Smooth muscle cell (in vitro differentiated cells): ENCODE measurements at regions not wholly inside any gene's neighbourhood (a gene's known extent, or its start where the extent isn't known, plus 50 kb on each side); places are given as distances from the start of the nearest gene placed in this dataset.

Experiments used
- DNase-seq: peaks from one replicate; lab custom pipeline; 2025; ENCODE audit not compliant: unreplicated experiment; lab: John Stamatoyannopoulos, UW
- H2AFZ ChIP-seq: fragments of 200-600 bp; sonication (generic); 2 replicates; pipeline ENCODE4 v1.6.0; 2016; ENCODE audit warnings: antibody characterized with exemption, low read depth, mild to moderate bottlenecking
- H3F3A ChIP-seq: fragments of 200-600 bp; sonication (generic); 2 replicates; pipeline ENCODE4 v1.6.0; 2017; ENCODE audit warnings: antibody characterized with exemption, low read depth
- H3K27ac ChIP-seq: fragments of 200-600 bp; sonication (generic); 2 replicates; pipeline ENCODE4 v1.5.1; 2016; ENCODE audit warnings: low read depth, mild to moderate bottlenecking
- H3K27me3 ChIP-seq: fragments of 200-600 bp; sonication (generic); 2 replicates; pipeline ENCODE4 v1.6.1; 2016; ENCODE audit warnings: low read depth, mild to moderate bottlenecking
- H3K36me3 ChIP-seq: fragments of 200-600 bp; sonication (generic); 2 replicates; pipeline ENCODE4 v1.5.1; 2016; ENCODE audit warnings: low read depth
- H3K4me1 ChIP-seq: fragments of 200-600 bp; sonication (generic); 2 replicates; pipeline ENCODE4 v1.5.1; 2016; ENCODE audit warnings: low read depth
- H3K4me2 ChIP-seq: fragments of 200-600 bp; sonication (generic); 2 replicates; pipeline ENCODE4 v1.6.0; 2016; ENCODE audit warnings: mild to moderate bottlenecking
- H3K4me3 ChIP-seq: fragments of 200-600 bp; sonication (generic); 2 replicates; pipeline ENCODE4 v1.5.1; 2016; ENCODE audit warnings: mild to moderate bottlenecking
- H3K79me2 ChIP-seq: fragments of 200-600 bp; sonication (generic); 2 replicates; pipeline ENCODE4 v1.6.0; 2016; ENCODE audit warnings: low read depth, mild to moderate bottlenecking
- H3K9ac ChIP-seq: fragments of 200-600 bp; sonication (generic); 2 replicates; pipeline ENCODE4 v1.6.0; 2016; ENCODE audit warnings: low read depth
- H3K9me3 ChIP-seq: fragments of 200-600 bp; sonication (generic); replicated peaks from 2 replicates; pipeline ENCODE4 v1.5.1; 2016; ENCODE audit warnings: low read depth
- H4K20me1 ChIP-seq: fragments of 200-600 bp; sonication (generic); 2 replicates; pipeline ENCODE4 v1.6.0; 2016; ENCODE audit warnings: low read depth
- WGBS: methylation state at CpG from one replicate; pipeline ENCODE4 v1.1.7; 2016; ENCODE audit warnings: low lambda C conversion rate; 5-methylcytosine and 5-hydroxymethylcytosine counted together
- TF ChIP-seq, protein P1 (sequence below): fragments of 200-600 bp; sonication (generic); IDR thresholded peaks from 2 replicates; pipeline ENCODE4 v1.5.1; 2017; ENCODE audit warnings: borderline replicate concordance, mild to moderate bottlenecking, antibody characterized with exemption; ENCODE audit not compliant: insufficient read depth, poor library complexity, severe bottlenecking

DNA sequence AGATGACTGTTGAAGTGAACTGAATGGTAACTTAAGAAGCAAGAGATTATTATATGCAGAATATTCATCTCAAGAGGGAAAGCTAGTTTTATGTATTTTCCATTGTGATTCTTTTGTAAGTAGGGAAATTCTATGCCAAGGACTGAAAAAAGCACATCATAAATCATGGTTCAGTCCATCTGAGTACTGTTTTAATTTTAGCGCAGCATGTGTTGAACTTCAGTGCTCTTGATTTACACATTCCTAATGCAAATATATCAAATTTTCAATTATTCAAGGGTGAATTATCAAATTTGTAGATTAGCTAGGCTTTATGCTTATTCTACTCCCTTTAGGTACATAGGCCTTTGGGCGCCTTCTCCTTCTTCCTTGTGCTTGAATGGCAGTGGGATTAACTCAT is 50.3 kb upstream of the TCF12 start:
- Histone ChIP-seq H3K27ac (no peak overlapping the region), H3K9me3 (no peaks in the 10 kb centered on the region), H3K79me2 (no peaks in the 10 kb centered on the region), H3K27me3 (no peaks in the 10 kb centered on the region), H4K20me1 (no peaks in the 10 kb centered on the region), H3K4me1 (peaks cover 9% of the 10 kb centered on the region), H3K4me3 (no peak overlapping the region), H3K36me3 (no peaks in the 10 kb centered on the region), H3F3A (no peaks in the 10 kb centered on the region), H3K4me2 (no peak overlapping the region), H2AFZ (no peak overlapping the region), H3K9ac (no peak overlapping the region)
- no peak for DNase-seq
- WGBS = 98% methylated on average over 2 of the region's 2 CpGs
- TF ChIP-seq, protein P1, sequence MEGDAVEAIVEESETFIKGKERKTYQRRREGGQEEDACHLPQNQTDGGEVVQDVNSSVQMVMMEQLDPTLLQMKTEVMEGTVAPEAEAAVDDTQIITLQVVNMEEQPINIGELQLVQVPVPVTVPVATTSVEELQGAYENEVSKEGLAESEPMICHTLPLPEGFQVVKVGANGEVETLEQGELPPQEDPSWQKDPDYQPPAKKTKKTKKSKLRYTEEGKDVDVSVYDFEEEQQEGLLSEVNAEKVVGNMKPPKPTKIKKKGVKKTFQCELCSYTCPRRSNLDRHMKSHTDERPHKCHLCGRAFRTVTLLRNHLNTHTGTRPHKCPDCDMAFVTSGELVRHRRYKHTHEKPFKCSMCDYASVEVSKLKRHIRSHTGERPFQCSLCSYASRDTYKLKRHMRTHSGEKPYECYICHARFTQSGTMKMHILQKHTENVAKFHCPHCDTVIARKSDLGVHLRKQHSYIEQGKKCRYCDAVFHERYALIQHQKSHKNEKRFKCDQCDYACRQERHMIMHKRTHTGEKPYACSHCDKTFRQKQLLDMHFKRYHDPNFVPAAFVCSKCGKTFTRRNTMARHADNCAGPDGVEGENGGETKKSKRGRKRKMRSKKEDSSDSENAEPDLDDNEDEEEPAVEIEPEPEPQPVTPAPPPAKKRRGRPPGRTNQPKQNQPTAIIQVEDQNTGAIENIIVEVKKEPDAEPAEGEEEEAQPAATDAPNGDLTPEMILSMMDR = no peak

DNA sequence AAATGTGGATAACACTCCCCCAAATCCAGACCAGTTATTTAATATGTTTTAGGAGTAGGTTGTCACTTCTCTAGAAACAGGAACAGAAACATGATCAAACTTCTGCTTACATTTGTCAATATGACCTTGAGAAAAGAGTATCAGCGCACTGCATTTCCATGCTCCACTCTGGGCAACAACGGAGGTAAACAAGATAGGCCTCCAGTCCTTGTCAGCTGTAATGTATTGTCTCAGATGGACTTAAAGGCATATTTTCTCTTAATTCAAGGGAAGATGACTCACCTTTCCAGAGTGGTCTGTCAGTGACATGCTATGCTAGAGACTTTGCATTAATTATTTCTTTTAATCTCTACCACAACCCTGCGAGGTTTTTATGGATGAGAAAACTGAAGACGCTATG is 51.6 kb upstream of the TCF12 start:
- Histone ChIP-seq H3K27me3 (no peaks in the 10 kb centered on the region), H3K36me3 (no peaks in the 10 kb centered on the region), H2AFZ (no peak overlapping the region)

DNA sequence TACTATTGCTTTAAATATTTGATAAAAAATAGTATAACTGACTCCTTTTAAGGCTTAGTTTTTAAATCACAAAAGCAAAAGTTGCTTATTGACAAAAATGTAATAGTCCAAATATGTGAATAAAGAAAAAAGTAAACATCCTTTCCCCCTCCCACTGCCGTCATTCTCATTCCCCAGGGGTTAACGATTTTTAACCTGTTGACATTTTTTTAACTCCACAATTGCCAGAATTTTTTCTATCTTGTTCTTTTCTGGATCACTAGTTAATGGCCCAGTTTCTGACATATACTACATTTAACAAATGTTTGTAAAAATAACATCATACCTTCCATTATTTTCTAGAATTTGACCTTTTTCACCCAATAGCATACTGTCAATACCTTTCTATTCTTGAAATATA is 60.6 kb upstream of the TCF12 start:
- Histone ChIP-seq H2AFZ (no peak overlapping the region), H3K4me1 (no peaks in the 10 kb centered on the region), H3K9me3 (no peaks in the 10 kb centered on the region), H3K27ac (no peak overlapping the region), H3K4me2 (no peak overlapping the region), H3K79me2 (no peaks in the 10 kb centered on the region), H3K27me3 (no peaks in the 10 kb centered on the region), H3F3A (no peaks in the 10 kb centered on the region), H4K20me1 (no peaks in the 10 kb centered on the region), H3K9ac (no peak overlapping the region), H3K4me3 (no peak overlapping the region), H3K36me3 (no peaks in the 10 kb centered on the region)
- no peak for DNase-seq
- TF ChIP-seq, protein P1 = no peak
- 31% methylated on average over 2 of the region's 2 CpGs for WGBS

More for the DNA sequence above, 51.6 kb upstream of the TCF12 start:
- H3K79me2 ChIP-seq = no peaks in the 10 kb centered on the region
- H3F3A ChIP-seq = no peaks in the 10 kb centered on the region
- no peaks in the 10 kb centered on the region for H3K9me3 ChIP-seq
- no peak for DNase-seq
- no peak overlapping the region for H3K4me3 ChIP-seq
- TF ChIP-seq, protein P1 = no peak
- WGBS = 68% methylated on average over 4 of the region's 4 CpGs
- no peaks in the 10 kb centered on the region for H4K20me1 ChIP-seq
- peaks cover 5% of the 10 kb centered on the region for H3K4me1 ChIP-seq
- H3K9ac ChIP-seq = no peak overlapping the region
- H3K4me2 ChIP-seq = no peak overlapping the region
- no peak overlapping the region for H3K27ac ChIP-seq

DNA sequence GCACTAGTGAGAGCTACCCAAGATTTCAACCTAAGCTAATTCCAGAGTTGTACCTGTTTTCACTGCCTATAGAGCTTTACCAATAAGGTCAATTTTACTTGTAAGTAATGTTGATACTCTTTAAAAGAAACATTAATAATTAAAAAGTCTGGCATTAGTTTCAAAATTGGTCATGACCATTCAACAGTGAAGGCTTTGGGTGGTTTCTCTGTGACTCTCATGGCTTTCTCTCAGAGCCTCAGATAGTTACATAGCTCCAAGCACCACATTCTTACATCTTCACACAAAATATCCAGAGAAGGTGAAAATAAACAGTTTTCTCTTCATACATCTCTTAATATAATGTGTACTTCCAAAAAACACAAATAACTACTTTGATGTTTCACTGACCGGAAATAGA is 61.5 kb upstream of the TCF12 start:
- TF ChIP-seq, protein P1 = no peak
- H3K27me3 ChIP-seq = no peaks in the 10 kb centered on the region
- H3K4me2 ChIP-seq = no peak overlapping the region
- H3K79me2 ChIP-seq = no peaks in the 10 kb centered on the region
- H3F3A ChIP-seq = no peaks in the 10 kb centered on the region
- no peaks in the 10 kb centered on the region for H4K20me1 ChIP-seq
- WGBS = 94% methylated on average over 1 of the region's 1 CpG
- no peaks in the 10 kb centered on the region for H3K4me1 ChIP-seq
- no peaks in the 10 kb centered on the region for H3K36me3 ChIP-seq
- H2AFZ ChIP-seq = no peak overlapping the region
- no peaks in the 10 kb centered on the region for H3K9me3 ChIP-seq
- H3K4me3 ChIP-seq = no peak overlapping the region
- no peak overlapping the region for H3K27ac ChIP-seq
- DNase-seq = no peak
- no peak overlapping the region for H3K9ac ChIP-seq
